ENCODE measurements at regions not wholly inside any gene's neighbourhood (a gene's known extent, or its start where the extent isn't known, plus 50 kb on each side); places are given as distances from the start of the nearest gene placed in this dataset.

GRCh38 chr11:95688501-95689222 lies 100.9 kb downstream of the FAM76B start:
- no peak for ATAC-seq
- no peaks in the 10 kb centered on the region for H3K27me3 ChIP-seq (ENCODE audit: control insufficient read depth, insufficient read depth)

GRCh38 chr11:95688015-95688414 lies 101.6 kb downstream of the FAM76B start:
- no peaks in the 10 kb centered on the region for H3K9me3 ChIP-seq (ENCODE audit: control insufficient read depth, low read length)
- H3K27me3 ChIP-seq (ENCODE audit: control insufficient read depth, insufficient read depth): no peaks in the 10 kb centered on the region
- WGBS: 91% methylated on average over 2 of the region's 2 CpGs
- DNase-seq: no peak
- ATAC-seq: no peak
- no peak overlapping the region for H3K4me3 ChIP-seq (ENCODE audit: low read length)
- intact Hi-C loops (cut with DNase I): no loop called here
- H3K4me1 ChIP-seq (ENCODE audit: control insufficient read depth, insufficient read depth, low read length): peaks cover 1% of the 10 kb centered on the region
- no peak overlapping the region for H3K27ac ChIP-seq (ENCODE audit: low read length)

More at GRCh38 chr11:95688501-95689222, 100.9 kb downstream of the FAM76B start:
- no peak overlapping the region for H3K27ac ChIP-seq (ENCODE audit: low read length)
- H3K9me3 ChIP-seq (ENCODE audit: control insufficient read depth, low read length): no peaks in the 10 kb centered on the region
- intact Hi-C loops (cut with DNase I): no loop called here
- DNase-seq: no peak
- WGBS: 63% methylated on average over 7 of the region's 7 CpGs
- H3K4me3 ChIP-seq (ENCODE audit: low read length): no peak overlapping the region
- H3K4me1 ChIP-seq (ENCODE audit: control insufficient read depth, insufficient read depth, low read length): peaks cover 1% of the 10 kb centered on the region

- intact Hi-C loops (cut with DNase I): no loop called here
- Histone ChIP-seq H3K9me3 (ENCODE audit: control insufficient read depth, low read length) (no peaks in the 10 kb centered on the region), H3K4me3 (ENCODE audit: low read length) (no peak overlapping the region), H3K27me3 (ENCODE audit: control insufficient read depth, insufficient read depth) (no peaks in the 10 kb centered on the region), H3K27ac (ENCODE audit: low read length) (no peak overlapping the region), H3K4me1 (ENCODE audit: control insufficient read depth, insufficient read depth, low read length) (peaks cover 1% of the 10 kb centered on the region)
- no peak for DNase-seq
- 94% methylated on average over 3 of the region's 3 CpGs for WGBS
- no peak for ATAC-seq
These were observed 103.3 kb downstream of the FAM76B start for GRCh38 chr11:95686265-95686664.

GRCh38 chr11:95684701-95685100 lies 104.9 kb downstream of the FAM76B start:
- DNase-seq: no peak
- no peak for ATAC-seq
- WGBS: 96% methylated on average over 2 of the region's 2 CpGs
- H3K4me1 ChIP-seq (ENCODE audit: control insufficient read depth, insufficient read depth, low read length): peaks cover 1% of the 10 kb centered on the region
- no peaks in the 10 kb centered on the region for H3K9me3 ChIP-seq (ENCODE audit: control insufficient read depth, low read length)
- intact Hi-C loops (cut with DNase I): no loop called here
- H3K4me3 ChIP-seq (ENCODE audit: low read length): no peak overlapping the region
- H3K27me3 ChIP-seq (ENCODE audit: control insufficient read depth, insufficient read depth): no peaks in the 10 kb centered on the region
- no peak overlapping the region for H3K27ac ChIP-seq (ENCODE audit: low read length)

- H3K27ac ChIP-seq (ENCODE audit: low read length): no peak overlapping the region
- 92% methylated on average over 1 of the region's 1 CpG for WGBS
- DNase-seq (no peak), ATAC-seq (no peak)
- intact Hi-C loops (cut with DNase I): no loop called here
- no peaks in the 10 kb centered on the region for H3K9me3 ChIP-seq (ENCODE audit: control insufficient read depth, low read length)
- no peak overlapping the region for H3K4me3 ChIP-seq (ENCODE audit: low read length)
- no peaks in the 10 kb centered on the region for H3K27me3 ChIP-seq (ENCODE audit: control insufficient read depth, insufficient read depth)
- peaks cover 1% of the 10 kb centered on the region for H3K4me1 ChIP-seq (ENCODE audit: control insufficient read depth, insufficient read depth, low read length)
These were observed 105.4 kb downstream of the FAM76B start for GRCh38 chr11:95684170-95684569.

GRCh38 chr11:95682552-95682951 lies 107.0 kb downstream of the FAM76B start:
- no peaks in the 10 kb centered on the region for H3K9me3 ChIP-seq (ENCODE audit: control insufficient read depth, low read length)
- H3K4me3 ChIP-seq (ENCODE audit: low read length): no peak overlapping the region
- no peaks in the 10 kb centered on the region for H3K27me3 ChIP-seq (ENCODE audit: control insufficient read depth, insufficient read depth)
- H3K4me1 ChIP-seq (ENCODE audit: control insufficient read depth, insufficient read depth, low read length): peaks cover 1% of the 10 kb centered on the region
- WGBS: 48% methylated on average over 2 of the region's 2 CpGs
- intact Hi-C loops (cut with DNase I): no loop called here
- ATAC-seq (peak; percentile 66 to 90), DNase-seq (no peak)
- H3K27ac ChIP-seq (ENCODE audit: low read length): no peak overlapping the region

GRCh38 chr11:95680169-95680929 lies 109.2 kb downstream of the FAM76B start:
- DNase-seq (no peak), ATAC-seq (peak; percentile 83 to 88)
- Histone ChIP-seq H3K4me1 (ENCODE audit: control insufficient read depth, insufficient read depth, low read length) (peaks cover 4% of the 10 kb centered on the region), H3K9me3 (ENCODE audit: control insufficient read depth, low read length) (no peaks in the 10 kb centered on the region), H3K27me3 (ENCODE audit: control insufficient read depth, insufficient read depth) (no peaks in the 10 kb centered on the region), H3K4me3 (ENCODE audit: low read length) (no peak overlapping the region), H3K27ac (ENCODE audit: low read length) (no peak overlapping the region)
- WGBS: 51% methylated on average over 3 of the region's 3 CpGs
- intact Hi-C loops (cut with DNase I): no loop called here

- H3K4me3 ChIP-seq (ENCODE audit: low read length): no peak overlapping the region
- H3K27ac ChIP-seq (ENCODE audit: low read length): no peak overlapping the region
- no peaks in the 10 kb centered on the region for H3K9me3 ChIP-seq (ENCODE audit: control insufficient read depth, low read length)
- WGBS: 98% methylated on average over 4 of the region's 4 CpGs
- H3K27me3 ChIP-seq (ENCODE audit: control insufficient read depth, insufficient read depth): no peaks in the 10 kb centered on the region
- intact Hi-C loops (cut with DNase I): no loop called here
- H3K4me1 ChIP-seq (ENCODE audit: control insufficient read depth, insufficient read depth, low read length): peaks cover 4% of the 10 kb centered on the region
- DNase-seq: no peak
- no peak for ATAC-seq
These were observed 110.6 kb downstream of the FAM76B start for GRCh38 chr11:95678988-95679387.

GRCh38 chr11:95676308-95676707 lies 113.3 kb downstream of the FAM76B start:
- DNase-seq (no peak), ATAC-seq (no peak)
- Histone ChIP-seq H3K4me3 (ENCODE audit: low read length) (no peak overlapping the region), H3K9me3 (ENCODE audit: control insufficient read depth, low read length) (no peaks in the 10 kb centered on the region), H3K4me1 (ENCODE audit: control insufficient read depth, insufficient read depth, low read length) (peaks cover 3% of the 10 kb centered on the region), H3K27me3 (ENCODE audit: control insufficient read depth, insufficient read depth) (no peaks in the 10 kb centered on the region), H3K27ac (ENCODE audit: low read length) (peak overlapping the region; percentile 13)
- intact Hi-C loops (cut with DNase I): no loop called here
- WGBS: 84% methylated on average over 4 of the region's 4 CpGs

GRCh38 chr11:95675585-95675984 lies 114.0 kb downstream of the FAM76B start:
- peaks cover 3% of the 10 kb centered on the region for H3K4me1 ChIP-seq (ENCODE audit: control insufficient read depth, insufficient read depth, low read length)
- no peak overlapping the region for H3K27ac ChIP-seq (ENCODE audit: low read length)
- 53% methylated on average over 2 of the region's 2 CpGs for WGBS
- DNase-seq: no peak
- intact Hi-C loops (cut with DNase I): no loop called here
- H3K4me3 ChIP-seq (ENCODE audit: low read length): no peak overlapping the region
- no peaks in the 10 kb centered on the region for H3K27me3 ChIP-seq (ENCODE audit: control insufficient read depth, insufficient read depth)
- no peaks in the 10 kb centered on the region for H3K9me3 ChIP-seq (ENCODE audit: control insufficient read depth, low read length)
- ATAC-seq: peak in 1 of 2 donors; percentile 52

- Histone ChIP-seq H3K27me3 (ENCODE audit: control insufficient read depth, insufficient read depth) (no peaks in the 10 kb centered on the region), H3K4me3 (ENCODE audit: low read length) (no peak overlapping the region), H3K27ac (ENCODE audit: low read length) (no peak overlapping the region), H3K9me3 (ENCODE audit: control insufficient read depth, low read length) (no peaks in the 10 kb centered on the region), H3K4me1 (ENCODE audit: control insufficient read depth, insufficient read depth, low read length) (peaks cover 3% of the 10 kb centered on the region)
- no peak for DNase-seq
- 90% methylated on average over 4 of the region's 4 CpGs for WGBS
- intact Hi-C loops (cut with DNase I): no loop called here
- ATAC-seq: no peak
These were observed 114.8 kb downstream of the FAM76B start for GRCh38 chr11:95674657-95675358.
